COLO829 (cell line): ENCODE measurements at regions not wholly inside any gene's neighbourhood (a gene's known extent, or its start where the extent isn't known, plus 50 kb on each side); places are given as distances from the start of the nearest gene placed in this dataset.
"Not testable (repeated sequence)": the region's sequence is repeated elsewhere in the genome, so short reads cannot be mapped to it uniquely, and the experiment has no call there.

Experiments
- DNase-seq: peaks from one replicate; pipeline ENCODE4 v3.0.0; 2012; ENCODE audit warnings: low spot score

GRCh38 chr4:37771771-37772170 lies 54.7 kb upstream of the PGM2 start:
- no peak for DNase-seq

- DNase-seq: peak; percentile 22
Measured at GRCh38 chr4:37770016-37770415, 56.5 kb upstream of the PGM2 start.

GRCh38 chr4:37769391-37769989 lies 57.0 kb upstream of the PGM2 start:
- no peak for DNase-seq

- DNase-seq: peak; percentile 12
Measured at GRCh38 chr4:37767546-37767945, 58.9 kb upstream of the PGM2 start.

- DNase-seq: no peak
Measured at GRCh38 chr4:37767019-37767418, 59.5 kb upstream of the PGM2 start.

GRCh38 chr4:37765741-37766140 lies 60.7 kb upstream of the PGM2 start:
- DNase-seq: no peak

- no peak for DNase-seq
Measured at GRCh38 chr4:37763831-37764230, 62.7 kb upstream of the PGM2 start.

GRCh38 chr4:37762991-37763368 lies 63.5 kb upstream of the PGM2 start:
- no peak for DNase-seq

- no peak for DNase-seq
Measured at GRCh38 chr4:37762294-37762990, 64.0 kb upstream of the PGM2 start.

GRCh38 chr4:37760840-37761239 lies 65.6 kb upstream of the PGM2 start:
- no peak for DNase-seq

GRCh38 chr4:37759833-37760232 lies 66.7 kb upstream of the PGM2 start:
- DNase-seq: no peak

- DNase-seq: no peak
Measured at GRCh38 chr4:37758226-37758625, 68.3 kb upstream of the PGM2 start.

- no peak for DNase-seq
Measured at GRCh38 chr4:37757761-37758160, 68.7 kb upstream of the PGM2 start.

GRCh38 chr4:37757121-37757520 lies 69.4 kb upstream of the PGM2 start:
- DNase-seq: no peak

GRCh38 chr4:37754410-37755185 lies 68.4 kb upstream of the RELL1 start:
- no peak for DNase-seq

- no peak for DNase-seq
Measured at GRCh38 chr4:37749398-37749988, 63.3 kb upstream of the RELL1 start.

GRCh38 chr4:37748485-37748884 lies 62.3 kb upstream of the RELL1 start:
- DNase-seq: no peak

- DNase-seq: no peak
Measured at GRCh38 chr4:37747772-37748330, 61.7 kb upstream of the RELL1 start.

GRCh38 chr4:37746852-37747251 lies 60.7 kb upstream of the RELL1 start:
- DNase-seq: not testable (repeated sequence)

- DNase-seq: no peak
Measured at GRCh38 chr4:37745946-37746345, 59.8 kb upstream of the RELL1 start.

GRCh38 chr4:37742149-37742548 lies 56.0 kb upstream of the RELL1 start:
- DNase-seq: no peak

- DNase-seq: no peak
Measured at GRCh38 chr4:37741564-37741963, 55.4 kb upstream of the RELL1 start.

GRCh38 chr4:37740546-37740945 lies 54.4 kb upstream of the RELL1 start:
- no peak for DNase-seq
